Left lobe of liver (tissue), 2 donors: ENCODE measurements at regions not wholly inside any gene's neighbourhood (a gene's known extent, or its start where the extent isn't known, plus 50 kb on each side); places are given as distances from the start of the nearest gene placed in this dataset.
"Not testable (repeated sequence)": the region's sequence is repeated elsewhere in the genome, so short reads cannot be mapped to it uniquely, and the experiment has no call there.

ENCODE experiments used
- ATAC-seq: fragments of 200-7000 bp; cut with Tn5 transposase; one replicate; pipeline ENCODE4 v1.9.1; 2020; ENCODE audit warnings: mild to moderate bottlenecking, moderate library complexity
- DNase-seq: peaks from one replicate; pipeline ENCODE4 v3.0.0-alpha.2; 2020; ENCODE audit warnings: low spot score
- donor health status: DM: no; HTN: no; CAD: no; lungs with moderate emphysema.
- donor health status: DM: no; HTN: yes; CAD: no.

- ATAC-seq (no peak), DNase-seq (no peak)
Measured at GRCh38 chr11:119586181-119586580, 142.8 kb downstream of the NECTIN1 start.

- ATAC-seq (peak; percentile 53), DNase-seq (no peak)
Measured at GRCh38 chr11:119585043-119585781, 143.8 kb downstream of the NECTIN1 start.

GRCh38 chr11:119584193-119585042 lies 144.6 kb downstream of the NECTIN1 start:
- DNase-seq (no peak), ATAC-seq (peak; percentile 56)

GRCh38 chr11:119583585-119583984 lies 145.4 kb downstream of the NECTIN1 start:
- DNase-seq, result no peak

GRCh38 chr11:119581396-119581795 lies 147.6 kb downstream of the NECTIN1 start:
- not testable (repeated sequence) for DNase-seq, ATAC-seq

More at GRCh38 chr11:119583585-119583984, 145.4 kb downstream of the NECTIN1 start:
- no peak for ATAC-seq

- no peak for ATAC-seq
Measured at GRCh38 chr11:119580751-119581150, 148.2 kb downstream of the NECTIN1 start.

GRCh38 chr11:119580081-119580480 lies 148.9 kb downstream of the NECTIN1 start:
- no peak for DNase-seq
- ATAC-seq, result no peak

More at GRCh38 chr11:119580751-119581150, 148.2 kb downstream of the NECTIN1 start:
- no peak for DNase-seq

- ATAC-seq (no peak), DNase-seq (no peak)
Measured at GRCh38 chr11:119578521-119579191, 150.3 kb downstream of the NECTIN1 start.

GRCh38 chr11:119573858-119574257 lies 150.9 kb upstream of the THY1 start:
- ATAC-seq (peak; percentile 36), DNase-seq (no peak)

- no peak for ATAC-seq
Measured at GRCh38 chr11:119572481-119573424, 149.8 kb upstream of the THY1 start.

GRCh38 chr11:119571311-119571710 lies 148.3 kb upstream of the THY1 start:
- no peak for ATAC-seq
- no peak for DNase-seq

More at GRCh38 chr11:119572481-119573424, 149.8 kb upstream of the THY1 start:
- no peak for DNase-seq

- ATAC-seq, result no peak
Measured at GRCh38 chr11:119567688-119568582, 145.0 kb upstream of the THY1 start.

GRCh38 chr11:119566319-119566718 lies 143.3 kb upstream of the THY1 start:
- DNase-seq, result no peak
- ATAC-seq, result no peak

More at GRCh38 chr11:119567688-119568582, 145.0 kb upstream of the THY1 start:
- no peak for DNase-seq

GRCh38 chr11:119565693-119566092 lies 142.7 kb upstream of the THY1 start:
- not testable (repeated sequence) for DNase-seq, ATAC-seq

- ATAC-seq, result no peak
- DNase-seq, result no peak
Measured at GRCh38 chr11:119560961-119561360, 138.0 kb upstream of the THY1 start.

- DNase-seq (no peak), ATAC-seq (no peak)
Measured at GRCh38 chr11:119560291-119560690, 137.3 kb upstream of the THY1 start.

- DNase-seq (no peak), ATAC-seq (no peak)
Measured at GRCh38 chr11:119552106-119552485, 129.1 kb upstream of the THY1 start.

- no peak for ATAC-seq
- DNase-seq, result no peak
Measured at GRCh38 chr11:119551420-119552105, 128.6 kb upstream of the THY1 start.
